ENCODE measurements at regions not wholly inside any gene's neighbourhood (a gene's known extent, or its start where the extent isn't known, plus 50 kb on each side); places are given as distances from the start of the nearest gene placed in this dataset.

DNA sequence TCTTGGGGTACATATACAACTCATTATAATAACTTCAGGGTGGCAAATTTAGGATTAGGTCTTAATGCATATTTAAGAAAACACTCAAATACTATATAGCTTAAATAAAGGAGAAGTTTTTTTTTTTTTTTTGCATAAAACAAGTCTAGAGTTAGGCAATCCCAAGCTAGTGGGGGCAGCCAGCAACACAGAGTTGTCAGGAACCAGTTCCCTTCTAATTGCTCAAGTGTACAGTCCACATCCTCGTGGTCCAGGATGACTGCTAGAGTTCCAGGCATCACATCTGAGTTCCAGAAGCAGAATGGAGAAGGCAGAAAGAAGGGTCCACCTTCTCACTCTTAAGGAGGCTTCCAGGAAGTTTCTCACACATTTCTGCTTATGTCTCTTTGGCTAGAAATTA is 261.9 kb upstream of the PLET1 start:
- TF ChIP-seq, protein P1, sequence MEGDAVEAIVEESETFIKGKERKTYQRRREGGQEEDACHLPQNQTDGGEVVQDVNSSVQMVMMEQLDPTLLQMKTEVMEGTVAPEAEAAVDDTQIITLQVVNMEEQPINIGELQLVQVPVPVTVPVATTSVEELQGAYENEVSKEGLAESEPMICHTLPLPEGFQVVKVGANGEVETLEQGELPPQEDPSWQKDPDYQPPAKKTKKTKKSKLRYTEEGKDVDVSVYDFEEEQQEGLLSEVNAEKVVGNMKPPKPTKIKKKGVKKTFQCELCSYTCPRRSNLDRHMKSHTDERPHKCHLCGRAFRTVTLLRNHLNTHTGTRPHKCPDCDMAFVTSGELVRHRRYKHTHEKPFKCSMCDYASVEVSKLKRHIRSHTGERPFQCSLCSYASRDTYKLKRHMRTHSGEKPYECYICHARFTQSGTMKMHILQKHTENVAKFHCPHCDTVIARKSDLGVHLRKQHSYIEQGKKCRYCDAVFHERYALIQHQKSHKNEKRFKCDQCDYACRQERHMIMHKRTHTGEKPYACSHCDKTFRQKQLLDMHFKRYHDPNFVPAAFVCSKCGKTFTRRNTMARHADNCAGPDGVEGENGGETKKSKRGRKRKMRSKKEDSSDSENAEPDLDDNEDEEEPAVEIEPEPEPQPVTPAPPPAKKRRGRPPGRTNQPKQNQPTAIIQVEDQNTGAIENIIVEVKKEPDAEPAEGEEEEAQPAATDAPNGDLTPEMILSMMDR (IDR thresholded peaks at IDR 0.05; ENCODE audit: insufficient read depth, low read length, poor library complexity, severe bottlenecking) = no peak
- H3K4me3 ChIP-seq (ENCODE audit: low read depth, low read length) = no peak overlapping the region
- no peak for DNase-seq (ENCODE audit: low read depth)
- no peaks in the 10 kb centered on the region for H3K27me3 ChIP-seq (ENCODE audit: control insufficient read depth, insufficient read depth, low read length)
- no peaks in the 10 kb centered on the region for H3K36me3 ChIP-seq (ENCODE audit: control insufficient read depth, insufficient read depth, low read length)

DNA sequence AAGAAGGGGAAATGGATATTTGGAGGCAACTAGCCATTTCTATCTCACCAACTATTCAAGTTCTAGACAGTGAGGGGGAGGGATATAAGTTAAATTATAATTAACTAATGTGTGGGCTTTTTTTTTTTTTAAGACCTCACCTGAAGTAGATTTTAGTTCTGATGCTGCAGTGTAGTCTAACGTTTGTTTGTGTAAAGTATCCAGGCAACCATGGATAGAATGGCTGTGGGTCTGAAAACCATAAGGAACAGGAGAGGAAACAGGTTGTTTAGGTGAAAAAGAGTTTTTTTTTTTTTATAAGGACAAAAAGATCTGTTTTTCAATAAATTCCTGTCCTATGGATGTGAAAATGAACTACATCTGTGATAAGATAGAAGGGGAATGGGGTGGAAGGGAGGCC is 262.4 kb upstream of the PLET1 start:
- Histone ChIP-seq H3K4me3 (ENCODE audit: low read depth, low read length) (no peak overlapping the region), H3K27me3 (ENCODE audit: control insufficient read depth, insufficient read depth, low read length) (no peaks in the 10 kb centered on the region), H3K36me3 (ENCODE audit: control insufficient read depth, insufficient read depth, low read length) (no peaks in the 10 kb centered on the region)
- TF ChIP-seq, protein P1 (IDR thresholded peaks at IDR 0.05; ENCODE audit: insufficient read depth, low read length, poor library complexity, severe bottlenecking) = no peak
- no peak for DNase-seq (ENCODE audit: low read depth)

DNA sequence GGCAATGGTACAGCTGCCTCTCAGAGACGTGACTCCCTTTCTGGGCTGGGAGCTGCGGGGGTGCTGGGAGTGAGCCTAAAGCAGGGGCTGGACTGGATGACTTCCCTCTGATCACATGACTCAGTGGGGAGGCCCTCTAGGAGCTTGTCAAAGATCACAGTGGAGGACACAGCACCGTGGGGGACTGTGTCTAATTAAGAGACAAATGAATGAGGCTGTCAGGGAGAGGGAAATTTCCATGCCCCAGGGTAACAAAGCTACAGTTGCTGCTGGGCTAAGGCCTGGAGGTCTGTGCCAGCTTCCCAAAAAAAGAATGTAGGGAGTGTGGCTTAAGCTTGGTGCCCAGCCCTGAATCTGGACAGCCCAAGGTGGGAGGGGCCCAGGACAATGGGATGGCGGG is 262.8 kb upstream of the PLET1 start:
- H3K36me3 ChIP-seq (ENCODE audit: control insufficient read depth, insufficient read depth, low read length) = no peaks in the 10 kb centered on the region
- H3K4me3 ChIP-seq (ENCODE audit: low read depth, low read length) = no peak overlapping the region
- DNase-seq (ENCODE audit: low read depth) = no peak
- H3K27me3 ChIP-seq (ENCODE audit: control insufficient read depth, insufficient read depth, low read length) = no peaks in the 10 kb centered on the region
- TF ChIP-seq, protein P1 (IDR thresholded peaks at IDR 0.05; ENCODE audit: insufficient read depth, low read length, poor library complexity, severe bottlenecking) = no peak

DNA sequence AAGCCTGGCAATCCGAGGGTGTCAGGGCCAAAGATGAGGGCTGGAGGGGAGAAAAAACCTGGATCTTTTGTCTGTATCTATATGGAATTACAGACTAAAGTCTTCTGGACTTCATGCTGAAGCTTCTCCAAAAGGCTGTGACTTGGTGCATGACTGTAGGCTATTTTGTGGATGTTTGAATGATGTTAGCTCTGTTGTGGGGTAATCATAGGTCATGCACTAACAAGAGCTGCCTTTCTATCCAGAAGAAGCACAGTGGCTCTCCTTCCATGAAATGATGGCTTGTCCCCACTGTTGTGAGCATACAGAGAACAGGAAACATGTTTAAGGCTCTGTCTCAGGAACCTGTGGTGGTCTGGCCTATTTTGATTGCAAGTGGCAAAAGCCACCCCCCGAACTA is 263.3 kb upstream of the PLET1 start:
- TF ChIP-seq, protein P1 (IDR thresholded peaks at IDR 0.05; ENCODE audit: insufficient read depth, low read length, poor library complexity, severe bottlenecking) = no peak
- DNase-seq (ENCODE audit: low read depth) = no peak
- Histone ChIP-seq H3K36me3 (ENCODE audit: control insufficient read depth, insufficient read depth, low read length) (no peaks in the 10 kb centered on the region), H3K4me3 (ENCODE audit: low read depth, low read length) (no peak overlapping the region), H3K27me3 (ENCODE audit: control insufficient read depth, insufficient read depth, low read length) (no peaks in the 10 kb centered on the region)

DNA sequence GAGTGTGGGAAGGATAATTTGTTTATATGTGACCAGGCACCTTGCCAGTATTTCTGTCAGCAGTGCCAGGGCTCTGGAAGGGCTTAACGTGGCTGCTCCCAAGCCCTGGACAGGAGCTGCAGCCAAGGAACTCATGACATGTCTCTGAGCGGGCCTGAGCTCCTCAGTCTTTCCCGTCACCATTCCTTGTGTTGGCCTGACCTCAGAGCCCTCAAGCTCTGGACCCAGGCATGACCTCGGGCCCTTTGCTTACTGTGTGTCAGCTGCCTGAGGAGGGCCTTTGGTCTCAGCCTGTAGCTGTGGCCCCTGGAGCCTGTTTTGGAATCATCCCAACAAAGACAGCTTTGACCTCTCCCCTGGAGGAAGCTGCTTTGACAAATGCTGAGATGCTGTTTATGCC is 264.1 kb upstream of the PLET1 start:
- Histone ChIP-seq H3K27me3 (ENCODE audit: control insufficient read depth, insufficient read depth, low read length) (no peaks in the 10 kb centered on the region), H3K4me3 (ENCODE audit: low read depth, low read length) (no peak overlapping the region), H3K36me3 (ENCODE audit: control insufficient read depth, insufficient read depth, low read length) (no peaks in the 10 kb centered on the region)
- DNase-seq (ENCODE audit: low read depth) = no peak
- TF ChIP-seq, protein P1 (IDR thresholded peaks at IDR 0.05; ENCODE audit: insufficient read depth, low read length, poor library complexity, severe bottlenecking) = no peak

DNA sequence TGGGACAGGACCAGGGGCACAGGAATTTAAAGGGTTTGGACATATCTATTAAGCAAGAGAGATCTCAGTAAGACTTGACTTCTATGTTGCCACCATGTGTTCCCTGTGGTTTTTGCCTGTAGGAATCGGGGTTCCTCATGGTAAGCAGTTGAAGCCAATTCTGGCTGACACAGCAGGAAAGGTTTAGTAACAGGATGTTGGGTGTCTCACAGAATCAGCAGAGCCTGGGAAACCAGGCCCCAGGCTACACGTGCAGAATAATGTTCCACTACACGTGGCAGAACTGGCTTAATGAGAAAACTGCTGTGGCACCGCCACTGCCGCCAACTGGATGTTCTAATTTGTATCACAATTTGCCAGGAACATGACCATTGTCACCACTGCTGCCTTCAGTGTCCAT is 264.6 kb upstream of the PLET1 start:
- Histone ChIP-seq H3K36me3 (ENCODE audit: control insufficient read depth, insufficient read depth, low read length) (no peaks in the 10 kb centered on the region), H3K4me3 (ENCODE audit: low read depth, low read length) (no peak overlapping the region), H3K27me3 (ENCODE audit: control insufficient read depth, insufficient read depth, low read length) (no peaks in the 10 kb centered on the region)
- TF ChIP-seq, protein P1 (IDR thresholded peaks at IDR 0.05; ENCODE audit: insufficient read depth, low read length, poor library complexity, severe bottlenecking) = no peak
- DNase-seq (ENCODE audit: low read depth) = no peak
